NCI-H146 treated with DMSO at 0.1 percent for 48 hours (cell line): ENCODE measurements at regions not wholly inside any gene's neighbourhood (a gene's known extent, or its start where the extent isn't known, plus 50 kb on each side); places are given as distances from the start of the nearest gene placed in this dataset.

Experiments
- DNase-seq: peaks from one replicate; lab custom pipeline; 2025; ENCODE audit not compliant: unreplicated experiment; lab: John Stamatoyannopoulos, UW

DNA sequence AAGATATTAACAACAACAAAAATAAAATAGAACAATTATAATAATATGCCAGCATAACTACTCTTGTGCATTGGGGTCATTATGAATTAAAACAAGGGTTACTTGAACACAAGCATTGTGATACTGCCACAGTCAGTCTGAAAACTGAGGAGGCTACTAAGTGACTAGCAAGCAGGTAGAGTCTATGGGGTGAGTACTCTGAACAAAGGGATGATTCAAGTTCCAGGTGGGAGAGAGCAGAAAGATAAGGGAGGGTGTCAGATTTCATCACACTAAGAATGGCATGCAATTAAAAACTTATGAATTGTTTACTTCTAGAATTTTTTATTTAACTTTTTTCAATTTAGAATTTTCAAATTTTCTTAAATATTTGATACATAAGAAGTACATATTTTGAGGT is 754.4 kb upstream of the GOLIM4 start:
- peak; percentile 64 for DNase-seq

DNA sequence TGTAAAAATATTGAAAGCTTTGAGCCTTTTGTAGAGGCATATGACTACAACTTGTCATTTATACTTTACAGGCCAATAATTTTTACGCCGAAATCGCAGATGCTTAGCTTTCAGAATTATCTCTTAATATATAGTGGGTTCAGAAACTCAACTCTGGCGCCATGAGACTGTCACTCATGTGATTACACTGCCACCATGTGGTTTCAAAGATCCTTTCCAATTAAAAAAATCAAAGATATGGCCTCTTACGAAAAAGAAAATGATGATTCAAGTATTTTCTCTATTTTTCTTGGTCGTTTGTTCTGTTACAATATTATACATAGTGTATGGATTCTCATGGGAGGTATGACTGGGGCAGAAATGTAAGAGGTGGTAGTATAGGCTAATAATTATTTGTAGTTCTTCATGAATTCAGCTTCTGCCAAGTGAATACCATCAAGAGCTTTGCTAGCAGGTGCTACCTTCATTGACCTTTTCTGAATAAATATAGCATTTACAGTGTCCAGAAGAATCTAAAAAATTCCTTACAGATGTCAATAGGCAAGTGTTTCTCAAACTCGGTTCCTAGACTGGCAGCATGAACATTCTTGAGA is 751.7 kb upstream of the GOLIM4 start:
- DNase-seq: peak; percentile 77

DNA sequence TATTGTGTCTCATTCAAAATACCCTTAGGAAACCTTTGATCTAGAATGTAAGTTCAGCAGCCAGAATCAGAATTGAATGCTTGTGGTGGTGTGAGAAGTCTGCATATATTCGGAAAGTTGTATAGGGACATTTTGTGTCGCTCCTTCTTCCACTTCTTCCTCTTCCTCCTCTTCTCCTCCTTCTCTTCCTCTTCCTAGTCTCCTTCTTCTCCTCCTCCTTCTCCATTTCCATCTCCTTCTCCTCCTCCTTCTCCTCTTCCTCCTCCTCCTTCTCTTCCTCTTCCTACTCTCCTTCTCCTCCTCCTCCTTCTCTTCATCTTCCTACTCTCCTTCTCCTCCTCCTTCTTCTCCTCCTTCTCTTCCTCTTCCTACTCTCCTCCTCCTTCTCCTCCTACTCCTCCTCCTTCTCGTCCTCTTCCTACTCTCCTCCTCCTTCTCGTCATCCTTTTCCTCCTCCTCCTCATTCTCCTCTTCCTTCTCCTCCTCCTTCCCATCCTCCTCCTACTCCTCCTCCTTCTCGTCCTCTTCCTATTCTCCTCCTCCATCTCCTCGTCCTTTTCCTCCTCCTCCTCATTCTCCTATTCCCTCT is 749.3 kb upstream of the GOLIM4 start:
- DNase-seq: no peak

DNA sequence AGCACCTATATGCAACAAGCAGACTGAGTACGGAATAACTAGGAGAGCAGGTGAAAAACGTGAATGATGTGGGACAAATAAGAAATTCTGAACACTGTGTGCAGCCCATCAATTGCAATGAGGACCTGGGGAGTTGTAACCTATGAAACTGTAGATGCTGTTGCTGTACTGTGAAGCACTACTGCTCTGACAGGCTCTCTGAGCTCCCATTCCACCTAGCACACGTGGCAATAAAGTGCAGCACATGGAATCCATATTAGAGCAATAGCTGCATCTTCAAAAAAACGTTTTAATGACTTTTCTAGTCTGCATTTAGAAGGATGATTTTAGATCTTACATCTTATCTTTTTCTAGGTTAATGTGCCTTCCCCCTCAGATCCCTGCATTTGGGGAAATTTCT is 748.7 kb upstream of the GOLIM4 start:
- no peak for DNase-seq

DNA sequence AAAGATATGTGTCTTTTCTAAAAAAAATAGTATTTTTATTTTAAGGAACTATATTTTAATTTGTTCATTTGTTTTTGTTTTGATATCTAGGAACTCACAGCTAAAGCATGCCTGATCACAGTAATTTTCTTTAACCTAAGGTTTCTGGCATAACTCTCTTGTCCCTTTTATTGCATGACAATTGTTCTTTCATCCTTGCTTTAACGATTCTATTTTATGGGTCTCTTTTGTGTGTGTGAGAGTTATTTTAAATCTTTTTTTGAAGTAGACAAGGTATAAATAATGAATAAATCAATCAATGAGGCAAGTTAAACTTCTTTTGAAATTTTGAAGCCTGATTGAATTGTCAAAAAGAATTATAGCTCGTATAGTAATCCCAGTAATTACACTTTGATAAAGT is 747.8 kb upstream of the GOLIM4 start:
- DNase-seq: no peak

DNA sequence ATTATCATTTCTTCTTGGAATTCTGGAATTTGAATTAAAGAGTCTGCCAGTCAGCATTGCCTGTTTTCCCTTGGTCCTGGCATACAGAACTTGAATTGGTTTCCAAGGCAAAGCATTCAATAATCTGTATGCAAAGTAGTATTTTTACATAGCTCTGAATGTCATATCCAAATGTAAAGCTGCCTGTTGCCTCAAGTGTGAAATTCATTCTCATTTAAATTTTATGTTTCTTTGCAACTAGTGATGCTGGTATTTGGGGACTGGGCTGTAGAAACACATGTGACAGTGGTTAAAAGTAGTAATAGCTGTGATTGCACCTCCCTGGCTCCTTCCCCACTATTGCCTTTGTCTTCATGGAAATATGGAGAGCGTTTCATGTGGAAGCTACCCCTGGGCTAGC is 743.9 kb upstream of the GOLIM4 start:
- no peak for DNase-seq

DNA sequence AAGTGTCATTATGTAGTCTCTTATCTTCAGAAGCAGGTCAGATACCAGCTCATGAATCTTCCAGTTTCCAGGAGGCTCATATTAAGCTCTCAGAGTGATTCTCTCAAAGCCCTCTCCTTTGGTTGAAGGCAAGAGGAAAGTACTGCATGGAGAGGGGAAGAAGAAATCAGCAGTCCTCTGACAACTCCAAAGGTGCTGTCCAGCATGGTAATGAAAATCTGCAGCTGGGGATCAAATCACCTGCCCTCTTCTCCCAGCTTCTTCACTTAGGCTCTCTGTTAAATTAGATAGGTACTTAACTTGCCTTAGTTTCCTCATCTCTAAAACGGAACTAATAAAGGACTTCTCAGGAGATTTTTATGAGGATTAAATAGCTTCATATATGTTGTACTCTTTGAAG is 738.8 kb upstream of the GOLIM4 start:
- no peak for DNase-seq

DNA sequence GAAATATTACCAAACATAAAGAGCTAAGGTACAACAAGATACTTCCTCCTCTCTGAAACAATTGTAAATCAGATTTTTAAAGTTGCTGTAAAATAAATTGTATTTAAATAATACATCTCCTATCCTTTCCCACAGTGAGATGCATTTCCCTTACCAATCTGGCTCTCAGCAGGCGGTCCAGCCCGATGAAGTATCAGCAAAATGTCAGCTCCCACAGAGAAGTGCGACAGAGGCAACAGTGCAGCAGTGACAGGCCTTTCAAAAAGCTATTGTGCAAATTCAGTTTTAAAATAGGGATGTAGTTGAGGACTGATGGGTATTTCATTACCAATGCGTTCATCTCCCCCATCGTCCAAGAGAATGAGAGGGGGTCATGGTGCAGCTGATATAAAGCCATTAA is 733.2 kb upstream of the GOLIM4 start:
- DNase-seq: peak; percentile 53

DNA sequence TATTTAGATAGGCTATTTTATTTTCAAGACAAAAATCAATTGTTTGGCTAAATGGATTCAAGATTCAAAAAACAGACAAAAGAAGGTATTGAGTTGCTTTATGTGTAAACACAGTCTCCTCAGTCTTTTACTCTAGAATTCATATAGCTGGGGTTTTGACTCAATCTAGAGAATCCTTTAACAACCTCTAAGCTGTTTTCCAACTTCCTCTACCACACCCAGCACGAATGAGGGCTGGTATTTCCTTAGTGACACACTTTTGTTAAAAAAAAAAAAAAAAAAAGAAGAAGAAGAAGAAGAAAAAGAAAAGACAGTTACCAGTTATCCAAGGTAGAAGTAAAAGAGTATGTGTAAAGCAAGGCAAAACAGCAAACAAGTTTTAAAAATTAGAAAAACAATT is 732.8 kb upstream of the GOLIM4 start:
- peak; percentile 34 for DNase-seq

DNA sequence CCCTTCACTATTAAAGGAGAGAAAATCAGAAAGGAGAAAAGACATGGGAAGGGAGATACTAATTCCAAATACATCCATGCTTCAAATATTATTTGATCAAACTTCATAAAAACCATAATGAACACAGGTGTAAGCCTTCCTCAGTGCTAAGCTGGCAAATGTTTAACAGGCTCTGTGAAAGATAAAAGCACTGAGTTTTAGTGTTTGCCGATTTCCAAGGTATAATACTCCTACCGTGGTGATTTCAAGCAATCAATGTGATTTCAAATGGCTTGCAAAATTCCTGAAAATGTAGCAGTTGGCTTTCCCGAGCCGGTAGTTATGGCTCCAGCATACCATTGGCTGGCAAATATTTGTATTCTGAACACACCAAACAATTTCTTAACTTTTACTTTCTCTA is 732.3 kb upstream of the GOLIM4 start:
- DNase-seq: no peak

DNA sequence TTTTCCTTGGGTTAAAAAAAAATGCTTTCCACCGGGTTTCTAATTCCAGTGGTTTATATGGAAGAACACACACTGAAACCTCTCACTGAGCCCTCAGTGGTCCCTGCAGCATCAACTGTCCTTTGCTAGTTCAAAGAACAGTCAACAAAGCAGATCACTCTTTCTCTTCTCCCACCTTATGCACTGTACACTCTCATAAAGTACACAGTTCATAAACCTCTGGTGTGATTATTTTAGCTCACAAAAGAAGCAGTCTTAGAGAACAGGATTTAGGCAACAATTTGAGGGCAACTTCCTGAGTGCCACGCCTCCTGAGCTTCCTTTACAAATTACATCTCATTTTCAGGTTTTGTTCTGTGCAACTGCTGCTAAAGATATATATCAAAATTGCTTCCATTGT is 728.4 kb upstream of the GOLIM4 start:
- no peak for DNase-seq

DNA sequence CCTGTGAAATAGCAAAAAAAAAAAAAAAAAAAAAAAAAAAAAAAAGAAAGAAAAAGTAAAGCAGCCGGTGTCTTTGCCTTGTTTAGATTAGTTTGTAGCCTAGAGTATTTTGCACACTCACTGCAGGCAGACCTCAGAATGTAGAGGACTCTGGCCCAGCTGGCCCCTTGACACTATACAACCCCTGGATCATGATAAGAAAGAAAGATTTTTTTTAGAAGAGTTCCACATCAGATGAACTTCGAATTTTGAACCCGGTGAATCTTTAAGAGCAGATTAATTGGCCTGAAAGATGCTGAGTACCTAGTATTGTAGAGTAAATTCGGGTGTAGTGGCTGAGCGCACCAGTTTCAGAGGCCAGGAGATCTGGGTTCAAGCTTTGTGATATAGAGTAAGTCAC is 727.7 kb upstream of the GOLIM4 start:
- DNase-seq: no peak

DNA sequence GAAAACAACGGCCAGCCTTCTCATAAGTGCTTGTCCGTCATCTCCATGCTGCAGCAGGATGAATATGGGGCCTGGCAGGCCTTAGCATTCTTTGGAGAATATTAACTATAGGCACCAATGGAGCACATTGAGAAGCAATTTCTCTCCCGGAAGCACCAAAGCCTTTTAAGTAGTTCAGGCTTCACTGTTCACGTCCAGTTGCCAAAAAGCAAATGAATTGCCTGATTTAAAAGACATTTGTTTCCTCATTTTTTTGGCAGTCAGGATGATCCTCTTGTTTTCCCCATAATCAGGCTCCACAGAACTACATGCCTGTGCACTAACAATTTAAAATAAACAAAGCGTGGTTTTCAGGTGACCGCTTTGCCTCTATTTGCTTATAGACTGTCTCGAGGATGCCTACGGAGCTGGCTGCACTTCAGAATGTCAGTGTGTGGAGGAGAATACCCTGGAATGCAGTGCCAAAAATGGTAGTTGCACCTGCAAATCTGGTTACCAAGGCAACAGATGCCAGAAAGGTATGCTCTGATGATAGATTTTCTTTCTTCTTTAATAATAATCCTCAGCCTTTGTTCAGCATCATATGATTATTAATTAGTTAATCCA is 725.2 kb upstream of the GOLIM4 start:
- no peak for DNase-seq

DNA sequence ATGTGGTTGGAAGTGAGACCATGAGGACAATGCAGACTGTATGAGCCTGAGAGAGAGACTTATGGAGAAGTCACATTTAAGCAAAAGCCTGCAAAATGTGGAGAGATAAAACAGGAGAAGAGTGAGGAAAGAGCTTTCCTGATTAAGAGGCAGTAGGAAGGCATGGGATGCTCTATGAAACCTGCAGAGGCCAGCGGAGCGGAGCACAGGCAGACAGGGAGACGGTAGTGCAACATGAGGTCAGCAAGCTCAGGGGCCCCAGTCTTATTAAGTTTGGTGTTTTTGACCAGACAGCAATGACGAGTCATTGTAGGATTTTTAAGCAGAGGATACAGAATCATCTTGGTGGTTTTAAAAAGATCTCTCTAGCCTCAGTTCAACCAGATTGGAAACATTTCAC is 721.5 kb upstream of the GOLIM4 start:
- no peak for DNase-seq

DNA sequence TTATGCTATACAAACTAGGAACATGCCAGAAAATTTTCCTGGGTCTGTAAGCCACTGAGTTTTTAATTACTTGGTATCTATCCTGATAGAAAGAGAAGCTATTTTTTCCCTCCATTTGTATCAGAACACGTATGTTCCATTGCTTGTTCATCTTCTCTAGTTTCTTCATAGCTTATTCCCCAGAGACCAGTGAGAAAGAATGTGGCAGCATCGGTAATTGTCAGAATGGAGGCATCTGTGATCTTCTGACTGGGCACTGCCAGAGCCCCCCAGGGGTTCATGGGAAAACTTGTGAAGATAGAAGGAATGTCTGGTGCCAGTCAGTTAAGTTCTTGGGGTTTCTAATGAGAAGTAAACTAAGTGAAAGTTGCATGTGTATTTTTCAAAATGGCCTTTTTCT is 720.2 kb upstream of the GOLIM4 start:
- no peak for DNase-seq

DNA sequence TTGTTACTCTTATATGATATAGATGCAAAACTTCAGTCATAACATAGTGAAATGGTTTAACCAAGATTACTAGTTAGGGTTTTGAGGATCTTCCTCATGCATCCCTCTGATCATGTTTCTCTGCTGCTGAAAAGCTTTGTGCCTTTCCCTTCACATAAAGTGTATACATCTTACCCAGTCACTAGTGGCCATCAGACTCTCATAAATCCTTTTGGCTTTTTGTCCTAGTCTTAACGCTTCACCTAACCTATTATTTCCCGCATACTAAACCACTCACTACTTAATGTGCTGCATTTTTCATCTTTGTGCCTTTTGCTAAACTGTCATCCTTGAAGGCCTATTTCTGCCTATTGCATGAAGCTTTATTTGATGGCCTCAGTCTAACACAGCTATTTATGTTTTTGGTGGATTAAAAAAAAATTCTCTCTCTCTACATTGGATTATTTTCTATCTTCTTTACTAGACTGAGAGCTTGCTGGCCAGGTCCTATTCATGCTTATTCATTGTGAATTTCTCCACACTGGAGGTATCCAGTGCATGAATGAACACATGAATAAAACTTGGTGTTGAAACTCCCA is 717.6 kb upstream of the GOLIM4 start:
- peak; percentile 65 for DNase-seq

DNA sequence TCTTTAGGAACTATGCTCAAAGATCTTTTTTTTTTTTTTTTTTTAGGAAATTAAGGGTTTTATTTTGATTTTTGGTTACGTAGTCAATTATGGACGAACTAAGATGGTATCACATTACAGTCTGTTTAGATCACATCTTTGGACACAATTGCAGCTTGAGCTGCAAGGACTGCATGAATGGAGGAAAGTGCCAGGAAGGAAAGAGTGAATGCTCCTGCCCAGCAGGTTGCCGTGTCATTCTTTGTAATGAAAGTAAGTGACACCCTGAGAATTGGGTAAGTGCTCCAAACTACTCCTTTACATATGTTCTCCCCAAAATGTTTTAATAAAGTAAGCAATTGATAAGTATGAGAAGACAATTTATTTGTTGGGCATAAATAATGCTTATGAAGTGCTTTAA is 716.5 kb upstream of the GOLIM4 start:
- peak; percentile 90 for DNase-seq

DNA sequence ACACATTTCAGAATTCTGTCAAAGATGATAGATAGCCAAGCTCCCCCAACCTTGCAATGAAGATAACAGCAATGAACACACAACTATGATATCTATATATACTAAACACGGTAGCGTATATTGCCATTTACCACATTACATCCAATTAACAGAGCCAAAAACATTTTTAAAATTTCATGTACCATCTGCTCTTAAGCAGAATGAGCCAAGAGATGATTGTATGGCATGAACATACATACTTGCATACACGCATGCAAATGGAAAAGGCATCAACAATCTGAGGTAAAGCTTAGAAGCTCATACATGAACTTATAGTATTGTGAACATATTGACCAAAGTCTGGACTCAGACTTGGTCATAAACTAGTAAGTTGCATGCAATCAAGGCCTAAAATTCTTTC is 712.9 kb upstream of the GOLIM4 start:
- no peak for DNase-seq

DNA sequence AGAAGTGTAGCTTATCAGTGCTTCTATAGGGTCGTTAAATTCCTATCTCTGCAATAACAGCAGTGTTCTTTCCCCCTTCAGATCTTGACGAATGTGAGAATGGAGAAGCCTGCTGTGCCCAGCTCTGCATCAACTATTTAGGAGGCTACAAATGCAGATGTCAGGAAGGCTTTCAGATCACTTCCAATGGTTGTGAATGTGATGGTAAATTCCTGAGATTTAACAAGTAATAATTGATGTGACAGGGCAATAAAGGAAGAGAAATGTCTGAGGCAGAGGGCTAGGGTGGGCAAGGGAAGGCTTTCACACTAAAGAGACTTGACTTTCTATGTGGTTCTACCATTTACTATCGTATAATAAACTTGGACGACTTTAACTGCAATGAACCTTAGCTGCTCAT is 711.7 kb upstream of the GOLIM4 start:
- DNase-seq: peak; percentile 26

DNA sequence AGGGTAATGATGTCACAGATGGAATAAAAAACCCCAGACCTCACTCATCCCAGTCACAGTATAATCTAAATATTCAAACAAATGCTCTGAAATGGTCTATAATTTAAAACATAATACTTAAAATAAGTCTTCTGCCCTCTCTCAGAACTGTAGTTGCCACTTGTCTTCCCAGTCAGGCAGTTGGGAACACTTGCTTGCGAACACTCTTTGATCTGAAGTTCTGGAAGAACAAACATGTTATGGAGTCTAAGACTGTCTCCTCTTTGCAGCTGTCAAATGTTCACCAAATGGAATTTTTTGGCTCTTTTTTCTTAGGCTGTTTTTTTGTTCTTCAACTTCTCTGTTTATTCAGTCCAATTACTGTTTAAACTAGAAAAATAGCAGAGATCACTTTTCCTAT is 711.1 kb upstream of the GOLIM4 start:
- DNase-seq: peak; percentile 22

DNA sequence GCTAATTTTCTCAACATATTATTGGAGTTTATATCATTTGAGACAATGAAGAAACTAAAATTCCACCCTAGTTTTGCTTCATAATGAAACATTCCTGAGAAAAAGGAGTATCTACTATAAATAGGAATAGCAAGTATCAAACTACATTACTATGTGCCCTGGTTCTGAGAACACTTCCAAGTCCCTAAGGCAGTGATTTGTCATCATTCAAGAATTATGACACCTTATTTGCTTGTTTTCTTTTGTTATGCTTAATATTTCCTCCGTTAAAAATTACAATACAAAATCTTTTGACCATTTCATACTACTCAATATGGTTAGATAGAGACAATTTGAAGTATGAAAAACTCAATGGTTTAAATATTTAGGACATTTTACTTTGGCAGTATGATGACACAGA is 707.8 kb upstream of the GOLIM4 start:
- no peak for DNase-seq

DNA sequence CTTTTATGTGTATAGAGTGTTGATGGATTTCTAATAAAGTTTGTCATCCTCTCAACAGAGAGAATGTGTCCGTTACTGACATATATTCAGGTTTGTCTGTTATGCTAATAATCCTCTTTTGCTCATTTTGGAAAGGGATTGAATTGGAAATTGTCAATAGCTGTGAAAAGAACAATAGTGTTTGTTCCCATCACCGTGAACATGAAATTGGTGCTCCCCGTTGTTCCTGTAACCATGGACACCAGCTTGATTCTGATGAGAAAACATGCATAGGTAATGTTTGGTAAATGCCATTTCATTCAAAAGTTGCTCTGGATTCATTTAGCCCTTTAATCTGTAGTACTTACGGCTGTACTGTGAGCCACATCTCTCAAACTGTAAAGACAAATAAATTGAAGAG is 707.0 kb upstream of the GOLIM4 start:
- peak; percentile 56 for DNase-seq

DNA sequence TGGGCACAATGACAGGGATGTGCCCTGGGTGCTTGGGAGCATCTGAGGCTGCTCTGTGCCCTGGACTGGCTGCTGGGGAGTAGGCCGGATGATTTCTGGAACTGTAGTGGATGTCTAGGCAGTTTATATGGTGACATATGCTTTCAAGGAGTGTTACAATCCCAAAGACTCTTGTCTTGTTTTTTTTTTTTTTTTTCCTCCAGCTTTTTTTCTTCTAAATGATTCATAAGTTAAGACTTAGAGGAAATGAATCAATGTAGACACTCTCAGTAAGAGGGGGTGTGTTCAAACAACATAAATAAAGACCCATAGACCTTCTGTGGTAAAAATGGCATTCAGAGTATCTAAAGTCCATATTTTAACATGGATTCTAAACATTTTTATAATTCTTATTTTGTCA is 706.1 kb upstream of the GOLIM4 start:
- DNase-seq: no peak
